HEK293 (cell line): ENCODE measurements at regions not wholly inside any gene's neighbourhood (a gene's known extent, or its start where the extent isn't known, plus 50 kb on each side); places are given as distances from the start of the nearest gene placed in this dataset.

Source experiments
- IKZF3 ChIP-seq: fragments of 450-650 bp; IDR thresholded peaks from 2 replicates; pipeline ENCODE4 v1.5.0; 2018; ENCODE audit warnings: missing biosample characterization, mild to moderate bottlenecking, missing genetic modification characterization, moderate library complexity
- ZNF274 ChIP-seq, 2 experiments: fragments of 200-500 bp in 1 of 2; fragments of 450-650 bp in 1 of 2; sonication (Bioruptor generic) in 1 of 2; formaldehyde crosslinking in 1 of 2; IDR thresholded peaks; 2 replicates each; pipeline versions ENCODE4 v1.5.1 to v1.6.1; 2014 to 2016; ENCODE audit warnings: borderline replicate concordance in 1 of 2, inconsistent platforms in 1 of 2, low read length in 1 of 2, missing biosample characterization in 1 of 2, missing genetic modification characterization in 1 of 2
- ZNF416 ChIP-seq: fragments of 450-650 bp; formaldehyde crosslinking; IDR thresholded peaks from 2 replicates; pipeline ENCODE4 v1.5.1; 2016; ENCODE audit warnings: missing biosample characterization, missing genetic modification characterization
- ZNF561 ChIP-seq: fragments of 450-650 bp; IDR thresholded peaks from 2 replicates; pipeline ENCODE4 v1.5.1; 2018; ENCODE audit warnings: missing biosample characterization, missing genetic modification characterization, borderline replicate concordance
- ZNF747 ChIP-seq: fragments of 450-650 bp; formaldehyde crosslinking; IDR thresholded peaks from 2 replicates; pipeline ENCODE4 v1.5.1; 2016; ENCODE audit warnings: missing biosample characterization, missing genetic modification characterization
- TF ChIP-seq, protein P1 (sequence below): fragments of 450-650 bp; formaldehyde crosslinking; IDR thresholded peaks from 2 replicates; pipeline ENCODE4 v1.5.1; 2016; ENCODE audit warnings: missing biosample characterization, missing genetic modification characterization

GRCh38 chr7:17041324-17041723, 159.5 kb upstream of the AGR3 start:
- TF ChIP-seq ZNF274 (IDR thresholded peaks at IDR 0.05; ENCODE audit: low read length) (no peak), ZNF274 (tag by site-specific recombination; IDR thresholded peaks at IDR 0.05; ENCODE audit: borderline replicate concordance) (no peak), ZNF561 (tag by site-specific recombination) (no peak), ZNF747 (no peak), ZNF416 (tag by site-specific recombination) (no peak), IKZF3 (tag by site-specific recombination) (no peak)
- TF ChIP-seq, protein P1, sequence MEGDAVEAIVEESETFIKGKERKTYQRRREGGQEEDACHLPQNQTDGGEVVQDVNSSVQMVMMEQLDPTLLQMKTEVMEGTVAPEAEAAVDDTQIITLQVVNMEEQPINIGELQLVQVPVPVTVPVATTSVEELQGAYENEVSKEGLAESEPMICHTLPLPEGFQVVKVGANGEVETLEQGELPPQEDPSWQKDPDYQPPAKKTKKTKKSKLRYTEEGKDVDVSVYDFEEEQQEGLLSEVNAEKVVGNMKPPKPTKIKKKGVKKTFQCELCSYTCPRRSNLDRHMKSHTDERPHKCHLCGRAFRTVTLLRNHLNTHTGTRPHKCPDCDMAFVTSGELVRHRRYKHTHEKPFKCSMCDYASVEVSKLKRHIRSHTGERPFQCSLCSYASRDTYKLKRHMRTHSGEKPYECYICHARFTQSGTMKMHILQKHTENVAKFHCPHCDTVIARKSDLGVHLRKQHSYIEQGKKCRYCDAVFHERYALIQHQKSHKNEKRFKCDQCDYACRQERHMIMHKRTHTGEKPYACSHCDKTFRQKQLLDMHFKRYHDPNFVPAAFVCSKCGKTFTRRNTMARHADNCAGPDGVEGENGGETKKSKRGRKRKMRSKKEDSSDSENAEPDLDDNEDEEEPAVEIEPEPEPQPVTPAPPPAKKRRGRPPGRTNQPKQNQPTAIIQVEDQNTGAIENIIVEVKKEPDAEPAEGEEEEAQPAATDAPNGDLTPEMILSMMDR (tag by site-specific recombination) = no peak
